Thoracic aorta (tissue), 2 donors: ENCODE measurements at regions not wholly inside any gene's neighbourhood (a gene's known extent, or its start where the extent isn't known, plus 50 kb on each side); places are given as distances from the start of the nearest gene placed in this dataset.

Source experiments
- ATAC-seq: fragments of 150-250 bp; one replicate; pipeline ENCODE4 v1.8.0; 2017; ENCODE audit warnings: low read depth; ENCODE audit not compliant: insufficient number of reproducible peaks, low FRiP score
- DNase-seq: peaks from one replicate; pipeline ENCODE4 v3.0.0-alpha.2; 2020; ENCODE audit warnings: low spot score
- H3K27ac ChIP-seq, 2 donors: fragments of 200-600 bp; sonication (generic); 1 replicate in 1 of 2; 2 replicates in 1 of 2; pipeline ENCODE4 v1.5.1; 2016; ENCODE audit warnings: mild to moderate bottlenecking in 2 of 2, moderate library complexity in 2 of 2
- H3K27me3 ChIP-seq: fragments of 200-600 bp; sonication (generic); replicated peaks from 2 replicates; pipeline ENCODE4 v1.6.0; 2016; ENCODE audit warnings: mild to moderate bottlenecking; ENCODE audit not compliant: insufficient read depth
- H3K36me3 ChIP-seq: fragments of 200-600 bp; sonication (generic); one replicate; pipeline ENCODE4 v1.5.1; 2016
- H3K4me1 ChIP-seq, 2 donors: fragments of 200-600 bp; sonication (generic); 1 replicate in 1 of 2; 2 replicates in 1 of 2; pipeline versions ENCODE4 v1.5.1 to v1.6.0; 2016; ENCODE audit warnings: low read depth in 2 of 2, mild to moderate bottlenecking in 1 of 2; ENCODE audit not compliant: control insufficient read depth in 1 of 2
- H3K4me3 ChIP-seq: fragments of 200-600 bp; sonication (generic); 2 replicates; pipeline ENCODE4 v1.5.1; 2016; ENCODE audit warnings: mild to moderate bottlenecking
- H3K9me3 ChIP-seq: fragments of 200-600 bp; sonication (generic); 2 replicates; pipeline ENCODE4 v1.5.1; 2016
- CTCF ChIP-seq: fragments of 200-600 bp; sonication (generic); IDR thresholded peaks from one replicate; pipeline ENCODE4 v1.5.1; 2019; ENCODE audit warnings: antibody characterized with exemption

GRCh38 chr9:1729631-1730030 is 285.5 kb upstream of the SMARCA2 start:
- H3K9me3 ChIP-seq = no peaks in the 10 kb centered on the region
- no peaks in the 10 kb centered on the region for H3K27me3 ChIP-seq
- no peak for TF ChIP-seq CTCF
- ATAC-seq = no peak
- H3K4me3 ChIP-seq = no peak overlapping the region
- no peak for DNase-seq
- no peaks in the 10 kb centered on the region for H3K4me1 ChIP-seq
- H3K36me3 ChIP-seq = no peaks in the 10 kb centered on the region
- H3K27ac ChIP-seq = no peak overlapping the region

DNA sequence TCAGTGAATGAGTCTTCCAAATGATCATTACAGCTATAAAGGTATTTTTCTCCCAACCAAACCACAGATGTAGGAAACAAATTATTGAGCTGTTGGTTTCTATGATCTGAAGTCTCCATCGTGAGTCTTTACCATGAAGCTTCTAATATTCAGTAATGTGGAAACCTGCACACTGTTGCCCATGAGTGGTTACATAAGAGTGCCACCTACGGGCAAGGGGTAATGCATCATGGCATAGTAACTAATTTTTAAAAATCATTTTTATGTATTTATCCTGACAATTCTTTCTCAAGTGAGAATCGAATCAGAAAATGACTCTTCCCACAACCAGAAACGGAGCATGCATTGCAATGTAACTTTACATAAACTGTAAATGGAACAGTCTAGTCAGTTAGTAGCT is 282.5 kb upstream of the SMARCA2 start:
- H3K4me1 ChIP-seq = no peaks in the 10 kb centered on the region
- H3K4me3 ChIP-seq = no peak overlapping the region
- ATAC-seq (no peak), DNase-seq (no peak)
- no peak for TF ChIP-seq CTCF
- no peaks in the 10 kb centered on the region for H3K27me3 ChIP-seq
- H3K27ac ChIP-seq = no peak overlapping the region
- H3K9me3 ChIP-seq = no peaks in the 10 kb centered on the region
- no peaks in the 10 kb centered on the region for H3K36me3 ChIP-seq

- Histone ChIP-seq H3K4me1 (no peaks in the 10 kb centered on the region), H3K27me3 (no peaks in the 10 kb centered on the region), H3K27ac (no peak overlapping the region), H3K36me3 (no peaks in the 10 kb centered on the region), H3K4me3 (no peak overlapping the region), H3K9me3 (no peaks in the 10 kb centered on the region)
- no peak for TF ChIP-seq CTCF
- no peak for ATAC-seq
- no peak for DNase-seq
Observed at GRCh38 chr9:1738511-1739100, 276.5 kb upstream of the SMARCA2 start.

DNA sequence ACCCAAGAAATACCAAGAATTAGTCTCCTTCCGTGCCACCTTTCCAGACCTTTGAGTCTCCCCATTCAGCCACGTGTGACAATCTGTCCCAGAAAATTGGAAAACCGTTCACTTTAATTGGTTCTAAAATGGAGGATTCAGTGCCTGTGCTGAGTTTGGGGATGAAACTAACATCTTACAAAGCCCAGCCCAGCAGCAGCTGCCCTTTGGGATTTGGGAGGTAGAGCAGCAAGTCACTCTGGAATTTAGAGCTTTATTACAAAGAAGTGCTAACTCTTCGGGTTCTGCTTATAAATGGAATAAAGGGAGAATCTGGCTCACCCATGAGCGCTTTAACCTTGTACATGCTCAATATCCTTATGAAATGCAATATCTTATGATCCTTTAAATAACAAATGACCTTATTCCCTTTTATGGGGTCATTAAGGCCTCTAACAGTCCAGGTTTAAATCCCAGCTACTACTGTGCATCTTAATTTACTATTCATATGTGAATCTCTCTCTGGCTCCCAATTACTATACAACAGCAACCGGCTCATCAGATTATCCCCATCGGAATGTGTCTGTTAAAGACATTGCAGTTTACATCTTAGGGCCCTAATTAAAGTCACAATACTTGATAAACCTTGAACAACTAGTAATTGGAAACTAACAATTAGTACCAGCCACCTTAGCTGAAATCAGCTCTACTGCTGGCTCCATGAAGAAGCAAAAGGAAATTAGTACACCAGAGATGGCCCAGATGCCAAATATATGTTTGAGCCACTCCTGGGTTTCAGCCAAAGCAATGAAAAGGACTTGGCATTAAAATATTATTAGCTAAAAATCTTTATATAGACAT is 271.8 kb upstream of the SMARCA2 start:
- Histone ChIP-seq H3K27me3 (no peaks in the 10 kb centered on the region), H3K4me3 (no peak overlapping the region), H3K36me3 (no peaks in the 10 kb centered on the region), H3K27ac (no peak overlapping the region), H3K9me3 (no peaks in the 10 kb centered on the region), H3K4me1 (no peaks in the 10 kb centered on the region)
- no peak for ATAC-seq
- no peak for DNase-seq
- TF ChIP-seq CTCF = no peak

DNA sequence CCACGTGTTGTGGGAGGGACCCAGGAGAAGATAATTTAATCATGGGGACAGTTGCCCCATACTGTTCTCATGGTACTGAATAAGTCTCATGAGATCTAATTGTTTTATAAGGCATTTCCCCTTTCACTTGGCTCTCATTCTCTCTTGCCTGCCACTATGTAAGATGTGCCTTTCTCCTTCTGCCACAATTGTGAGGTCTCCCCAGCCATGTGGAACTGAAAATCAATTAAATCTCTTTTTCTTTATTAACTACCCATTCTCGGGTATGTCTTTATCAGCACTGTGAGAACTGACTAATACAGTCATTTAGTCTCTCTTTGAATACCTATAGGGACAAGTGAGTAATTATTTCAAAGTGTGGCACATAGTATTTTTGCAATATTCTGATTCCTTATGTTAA is 269.2 kb upstream of the SMARCA2 start:
- ATAC-seq (no peak), DNase-seq (no peak)
- Histone ChIP-seq H3K4me1 (no peaks in the 10 kb centered on the region), H3K36me3 (no peaks in the 10 kb centered on the region), H3K27ac (no peak overlapping the region), H3K27me3 (no peaks in the 10 kb centered on the region), H3K9me3 (no peaks in the 10 kb centered on the region), H3K4me3 (no peak overlapping the region)
- no peak for TF ChIP-seq CTCF
